Neuronal stem cell (in vitro differentiated cells): ENCODE measurements at regions not wholly inside any gene's neighbourhood (a gene's known extent, or its start where the extent isn't known, plus 50 kb on each side); places are given as distances from the start of the nearest gene placed in this dataset.

Experiments used
- DNase-seq: peaks from one replicate; pipeline ENCODE4 v3.0.0-alpha.2; 2013; ENCODE audit warnings: low spot score
- H2AFZ ChIP-seq: one replicate; pipeline ENCODE4 v1.6.1; 2013; ENCODE audit warnings: mild to moderate bottlenecking, low read length, inconsistent platforms
- H2AK5ac ChIP-seq: 2 replicates; pipeline ENCODE4 v1.6.1; 2013; ENCODE audit warnings: low read depth, mild to moderate bottlenecking, inconsistent platforms, low read length, moderate library complexity, mixed read lengths
- H2BK120ac ChIP-seq: 2 replicates; pipeline ENCODE4 v1.6.1; 2013; ENCODE audit warnings: low read depth, mild to moderate bottlenecking, inconsistent platforms, low read length, moderate library complexity, mixed read lengths
- H2BK12ac ChIP-seq: one replicate; pipeline ENCODE4 v1.6.1; 2013; ENCODE audit warnings: low read length, inconsistent platforms
- H2BK15ac ChIP-seq: 2 replicates; pipeline ENCODE4 v1.6.1; 2013; ENCODE audit warnings: mild to moderate bottlenecking, low read length, inconsistent platforms, mixed read lengths
- H2BK5ac ChIP-seq: one replicate; pipeline ENCODE4 v1.6.1; 2013; ENCODE audit warnings: inconsistent platforms, mild to moderate bottlenecking, low read length, moderate library complexity
- H3K14ac ChIP-seq: one replicate; pipeline ENCODE4 v1.6.1; 2013; ENCODE audit warnings: low read length, inconsistent platforms
- H3K18ac ChIP-seq: 2 replicates; pipeline ENCODE4 v1.6.1; 2013; ENCODE audit warnings: low read length, inconsistent platforms
- H3K23ac ChIP-seq: 2 replicates; pipeline ENCODE4 v1.6.1; 2013; ENCODE audit warnings: low read depth, mild to moderate bottlenecking, mixed read lengths, low read length, inconsistent platforms; ENCODE audit not compliant: poor library complexity
- H3K27ac ChIP-seq: replicated peaks from 3 replicates; pipeline ENCODE4 v1.5.1; 2013; ENCODE audit warnings: low read length, inconsistent platforms
- H3K27me3 ChIP-seq, 3 experiments: 2 replicates each; pipeline ENCODE4 v1.6.1; 2013; ENCODE audit warnings: low read length in 3 of 3, mild to moderate bottlenecking in 2 of 3, inconsistent platforms in 1 of 3, low read depth in 1 of 3, mixed read lengths in 1 of 3, moderate library complexity in 1 of 3; ENCODE audit not compliant: control insufficient read depth in 3 of 3, insufficient read depth in 3 of 3
- H3K36me3 ChIP-seq, 2 donors: replicated peaks in 1 of 2; 2 replicates each; pipeline ENCODE4 v1.6.1; 2013; ENCODE audit warnings: low read length in 2 of 2; ENCODE audit not compliant: control insufficient read depth in 2 of 2, insufficient read depth in 2 of 2
- H3K4ac ChIP-seq: 2 replicates; pipeline ENCODE4 v1.6.1; 2013; ENCODE audit warnings: inconsistent platforms, mild to moderate bottlenecking, low read length, moderate library complexity
- H3K4me1 ChIP-seq, 2 donors: 1 replicate in 1 of 2; 2 replicates in 1 of 2; pipeline ENCODE4 v1.6.1; 2013; ENCODE audit warnings: low read length in 2 of 2, low read depth in 1 of 2; ENCODE audit not compliant: control insufficient read depth in 2 of 2, insufficient read depth in 1 of 2
- H3K4me2 ChIP-seq: one replicate; pipeline ENCODE4 v1.6.1; 2013; ENCODE audit warnings: mild to moderate bottlenecking, low read length, inconsistent platforms; ENCODE audit not compliant: insufficient read depth, poor library complexity, severe bottlenecking
- H3K4me3 ChIP-seq, 2 donors: 2 replicates each; pipeline ENCODE4 v1.5.1; 2013; ENCODE audit warnings: low read length in 2 of 2, mild to moderate bottlenecking in 2 of 2, inconsistent platforms in 1 of 2, moderate library complexity in 1 of 2
- H3K79me1 ChIP-seq: one replicate; pipeline ENCODE4 v1.6.1; 2013; ENCODE audit warnings: low read depth, mild to moderate bottlenecking, inconsistent platforms, low read length, moderate library complexity
- H3K9ac ChIP-seq: one replicate; pipeline ENCODE4 v1.6.1; 2013; ENCODE audit warnings: mild to moderate bottlenecking, low read depth, low read length, inconsistent platforms; ENCODE audit not compliant: poor library complexity
- H3K9me3 ChIP-seq, 2 donors: replicated peaks in 1 of 2; 2 replicates each; pipeline versions ENCODE3 to v1.6.1; 2013; ENCODE audit warnings: low read length in 2 of 2, mild to moderate bottlenecking in 2 of 2, inconsistent platforms in 1 of 2, low read depth in 1 of 2, mixed read lengths in 1 of 2, moderate library complexity in 1 of 2; ENCODE audit not compliant: control insufficient read depth in 2 of 2, insufficient read depth in 1 of 2
- H4K8ac ChIP-seq: one replicate; pipeline ENCODE4 v1.6.1; 2013; ENCODE audit warnings: low read depth, mild to moderate bottlenecking, inconsistent platforms, low read length, moderate library complexity
- H4K91ac ChIP-seq: one replicate; pipeline ENCODE4 v1.6.1; 2013; ENCODE audit warnings: low read length, low read depth, mild to moderate bottlenecking, inconsistent platforms; ENCODE audit not compliant: poor library complexity
- WGBS, 2 donors: extraction: QIAGEN DNeasy Blood & Tissue Kit; methylation state at CpG; one replicate each; pipeline ENCODE4 v1.1.7; 2013; ENCODE audit warnings: missing lambda C conversion rate in 2 of 2, mixed read lengths in 1 of 2; ENCODE audit not compliant: insufficient read length in 2 of 2, insufficient replicate concordance in 1 of 2; ENCODE audit errors: extremely low coverage in 2 of 2; 5-methylcytosine and 5-hydroxymethylcytosine counted together

DNA sequence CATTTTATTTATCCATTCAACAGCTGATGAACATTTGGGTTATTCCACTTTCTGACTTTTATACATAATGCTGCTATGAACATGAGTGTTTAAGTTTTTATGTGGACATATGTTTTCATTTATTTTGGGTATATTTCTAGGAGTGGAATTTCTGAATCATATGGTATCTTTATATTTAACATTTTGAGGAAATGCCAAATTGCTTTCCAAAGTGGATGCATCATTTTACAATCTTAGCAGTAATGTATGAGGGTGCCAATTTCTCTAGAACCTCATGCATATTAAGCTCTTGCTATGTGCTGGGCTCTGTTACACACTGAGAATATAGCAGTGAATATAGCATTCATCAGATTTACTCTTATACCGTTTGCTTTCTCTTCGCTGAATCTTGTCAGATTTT is 983.7 kb downstream of the STIM2 start:
- H3K27me3 ChIP-seq: no peaks in the 10 kb centered on the region
- H2BK5ac ChIP-seq: no peak overlapping the region
- H3K36me3 ChIP-seq: no peaks in the 10 kb centered on the region
- no peak overlapping the region for H3K23ac ChIP-seq
- H2BK12ac ChIP-seq: no peak overlapping the region
- no peaks in the 10 kb centered on the region for H3K4me1 ChIP-seq
- no peak overlapping the region for H3K4ac ChIP-seq
- no peak overlapping the region for H3K18ac ChIP-seq
- H2BK15ac ChIP-seq: no peak overlapping the region
- no peak overlapping the region for H3K9ac ChIP-seq
- H3K79me1 ChIP-seq: no peaks in the 10 kb centered on the region
- H4K8ac ChIP-seq: no peak overlapping the region
- no CpG with 5 or more reads among the region's 2 CpGs for WGBS, 2 donors
- no peak overlapping the region for H3K14ac ChIP-seq
- no peak overlapping the region for H2AFZ ChIP-seq
- H3K9me3 ChIP-seq: no peaks in the 10 kb centered on the region
- no peak overlapping the region for H3K4me3 ChIP-seq
- DNase-seq: no peak
- H3K4me2 ChIP-seq: no peak overlapping the region
- H2BK120ac ChIP-seq: no peak overlapping the region
- H3K27ac ChIP-seq: no peak overlapping the region
- no peak overlapping the region for H4K91ac ChIP-seq
- no peak overlapping the region for H2AK5ac ChIP-seq

GRCh38 chr4:27846951-27847350 is 986.3 kb downstream of the STIM2 start:
- H3K4me2 ChIP-seq: no peak overlapping the region
- H3K27ac ChIP-seq: no peak overlapping the region
- no peak overlapping the region for H4K8ac ChIP-seq
- no peaks in the 10 kb centered on the region for H3K4me1 ChIP-seq
- no peaks in the 10 kb centered on the region for H3K36me3 ChIP-seq
- no CpG with 5 or more reads among the region's 1 CpG for WGBS, 2 donors
- no peak overlapping the region for H2BK12ac ChIP-seq
- no peak overlapping the region for H3K18ac ChIP-seq
- no peak overlapping the region for H3K9ac ChIP-seq
- H3K4me3 ChIP-seq: no peak overlapping the region
- no peak overlapping the region for H2AK5ac ChIP-seq
- no peak overlapping the region for H2BK120ac ChIP-seq
- no peaks in the 10 kb centered on the region for H3K9me3 ChIP-seq
- H3K79me1 ChIP-seq: no peaks in the 10 kb centered on the region
- no peak overlapping the region for H2BK5ac ChIP-seq
- H3K27me3 ChIP-seq: no peaks in the 10 kb centered on the region
- no peak overlapping the region for H2AFZ ChIP-seq
- no peak overlapping the region for H3K23ac ChIP-seq
- H2BK15ac ChIP-seq: no peak overlapping the region
- no peak overlapping the region for H3K14ac ChIP-seq
- DNase-seq: no peak
- H3K4ac ChIP-seq: no peak overlapping the region
- no peak overlapping the region for H4K91ac ChIP-seq

DNA sequence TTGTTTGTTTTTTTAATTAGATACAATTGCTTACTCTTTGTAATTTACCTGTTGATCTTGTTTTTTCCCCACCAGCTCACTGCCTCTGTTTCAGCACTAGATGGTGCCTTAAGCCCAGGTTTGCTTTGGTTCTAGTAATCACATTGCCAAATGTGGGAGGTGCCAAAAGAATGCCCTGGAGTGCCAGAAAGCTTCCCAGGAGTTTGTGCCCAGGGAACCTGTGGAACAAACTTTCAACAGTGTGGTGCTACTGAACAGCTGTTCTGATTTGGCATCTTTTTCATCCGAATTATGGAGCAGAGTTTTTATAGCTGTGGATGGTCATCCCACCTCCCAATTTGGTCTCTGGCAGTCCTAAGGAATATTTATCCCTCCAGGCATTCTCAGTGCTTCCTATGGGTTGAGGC is 1000.7 kb downstream of the STIM2 start:
- no peaks in the 10 kb centered on the region for H3K79me1 ChIP-seq
- no peak overlapping the region for H3K27ac ChIP-seq
- no peak overlapping the region for H3K23ac ChIP-seq
- no peak overlapping the region for H2AK5ac ChIP-seq
- H3K9ac ChIP-seq: no peak overlapping the region
- no peaks in the 10 kb centered on the region for H3K9me3 ChIP-seq
- no peak overlapping the region for H3K14ac ChIP-seq
- no peak overlapping the region for H3K18ac ChIP-seq
- peak; percentile 49 for DNase-seq
- no peak overlapping the region for H2BK12ac ChIP-seq
- H2BK15ac ChIP-seq: no peak overlapping the region
- no peak overlapping the region for H4K91ac ChIP-seq
- H2BK5ac ChIP-seq: no peak overlapping the region
- no peak overlapping the region for H2BK120ac ChIP-seq
- H4K8ac ChIP-seq: no peak overlapping the region
- no peaks in the 10 kb centered on the region for H3K27me3 ChIP-seq
- no peak overlapping the region for H3K4me2 ChIP-seq
- H3K4me1 ChIP-seq: no peaks in the 10 kb centered on the region
- no peak overlapping the region for H3K4ac ChIP-seq
- H2AFZ ChIP-seq: no peak overlapping the region
- no peak overlapping the region for H3K4me3 ChIP-seq
- no CpG with 5 or more reads among the region's 1 CpG for WGBS, 2 donors
- no peaks in the 10 kb centered on the region for H3K36me3 ChIP-seq

DNA sequence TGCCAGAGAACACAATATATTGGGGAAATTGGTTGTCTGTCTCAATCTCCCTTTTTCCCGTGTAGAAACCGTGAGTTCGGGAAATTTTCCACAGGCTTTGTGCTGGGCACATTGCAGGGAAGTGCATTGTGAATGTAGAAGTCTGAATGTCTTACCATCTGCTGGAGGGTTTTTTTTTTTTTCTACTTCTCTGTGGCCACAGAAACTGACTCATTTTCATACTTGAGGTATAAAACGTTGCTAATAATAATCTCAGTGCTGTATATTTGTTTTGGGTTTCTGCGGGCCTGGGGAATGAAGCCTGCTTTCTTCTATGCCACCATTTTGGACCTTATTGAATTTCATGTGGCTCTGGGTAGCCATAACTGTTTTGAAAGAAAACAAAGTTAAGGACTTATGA is 1001.2 kb downstream of the STIM2 start:
- no peak overlapping the region for H3K4me2 ChIP-seq
- no peak overlapping the region for H2BK5ac ChIP-seq
- H4K91ac ChIP-seq: no peak overlapping the region
- no CpG with 5 or more reads among the region's 5 CpGs for WGBS, 2 donors
- H3K9me3 ChIP-seq: no peaks in the 10 kb centered on the region
- H3K14ac ChIP-seq: no peak overlapping the region
- no peak overlapping the region for H2BK15ac ChIP-seq
- H3K23ac ChIP-seq: no peak overlapping the region
- H3K9ac ChIP-seq: no peak overlapping the region
- H3K79me1 ChIP-seq: no peaks in the 10 kb centered on the region
- H2AFZ ChIP-seq: no peak overlapping the region
- no peak overlapping the region for H2BK120ac ChIP-seq
- H3K4ac ChIP-seq: no peak overlapping the region
- H3K27me3 ChIP-seq: no peaks in the 10 kb centered on the region
- no peak overlapping the region for H3K4me3 ChIP-seq
- H3K36me3 ChIP-seq: no peaks in the 10 kb centered on the region
- no peak overlapping the region for H2BK12ac ChIP-seq
- H3K27ac ChIP-seq: no peak overlapping the region
- no peak overlapping the region for H4K8ac ChIP-seq
- H3K4me1 ChIP-seq: no peaks in the 10 kb centered on the region
- H2AK5ac ChIP-seq: no peak overlapping the region
- no peak for DNase-seq
- H3K18ac ChIP-seq: no peak overlapping the region
